ENCODE measurements at regions not wholly inside any gene's neighbourhood (a gene's known extent, or its start where the extent isn't known, plus 50 kb on each side); places are given as distances from the start of the nearest gene placed in this dataset.

- no peak for DNase-seq (ENCODE audit: low spot score)
Measured at GRCh38 chr4:182015014-182015413, 228.2 kb upstream of the TENM3 start.

- DNase-seq (ENCODE audit: low spot score), result peak; percentile 40
Measured at GRCh38 chr4:182015893-182016292, 227.3 kb upstream of the TENM3 start.

GRCh38 chr4:182017038-182017437 lies 226.2 kb upstream of the TENM3 start:
- DNase-seq (ENCODE audit: low spot score), result no peak

- DNase-seq (ENCODE audit: low spot score), result no peak
Measured at GRCh38 chr4:182018691-182019090, 224.5 kb upstream of the TENM3 start.

- DNase-seq (ENCODE audit: low spot score), result no peak
Measured at GRCh38 chr4:182019148-182019652, 224.0 kb upstream of the TENM3 start.

GRCh38 chr4:182022909-182023308 lies 220.3 kb upstream of the TENM3 start:
- DNase-seq (ENCODE audit: low spot score), result no peak

GRCh38 chr4:182023469-182023868 lies 219.7 kb upstream of the TENM3 start:
- DNase-seq (ENCODE audit: low spot score), result no peak

GRCh38 chr4:182042945-182043344 lies 200.3 kb upstream of the TENM3 start:
- no peak for DNase-seq (ENCODE audit: low spot score)

- no peak for DNase-seq (ENCODE audit: low spot score)
Measured at GRCh38 chr4:182048871-182049270, 194.3 kb upstream of the TENM3 start.

- DNase-seq (ENCODE audit: low spot score), result no peak
Measured at GRCh38 chr4:182056866-182057265, 186.3 kb upstream of the TENM3 start.

- no peak for DNase-seq (ENCODE audit: low spot score)
Measured at GRCh38 chr4:182062458-182062857, 180.7 kb upstream of the TENM3 start.

GRCh38 chr4:182062936-182063335 lies 180.3 kb upstream of the TENM3 start:
- DNase-seq (ENCODE audit: low spot score), result peak; percentile 49

- DNase-seq (ENCODE audit: low spot score), result no peak
Measured at GRCh38 chr4:182063651-182064050, 179.6 kb upstream of the TENM3 start.

GRCh38 chr4:182065255-182065654 lies 177.9 kb upstream of the TENM3 start:
- no peak for DNase-seq (ENCODE audit: low spot score)

GRCh38 chr4:182066037-182066436 lies 177.2 kb upstream of the TENM3 start:
- no peak for DNase-seq (ENCODE audit: low spot score)

- DNase-seq (ENCODE audit: low spot score), result no peak
Measured at GRCh38 chr4:182067828-182068227, 175.4 kb upstream of the TENM3 start.

- DNase-seq (ENCODE audit: low spot score), result no peak
Measured at GRCh38 chr4:182068920-182069319, 174.3 kb upstream of the TENM3 start.

- no peak for DNase-seq (ENCODE audit: low spot score)
Measured at GRCh38 chr4:182073278-182073677, 169.9 kb upstream of the TENM3 start.

GRCh38 chr4:182074139-182074538 lies 169.1 kb upstream of the TENM3 start:
- no peak for DNase-seq (ENCODE audit: low spot score)

GRCh38 chr4:182074810-182075209 lies 168.4 kb upstream of the TENM3 start:
- no peak for DNase-seq (ENCODE audit: low spot score)

- DNase-seq (ENCODE audit: low spot score), result no peak
Measured at GRCh38 chr4:182082910-182083309, 160.3 kb upstream of the TENM3 start.

GRCh38 chr4:182083671-182084410 lies 159.4 kb upstream of the TENM3 start:
- DNase-seq (ENCODE audit: low spot score), result no peak

- no peak for DNase-seq (ENCODE audit: low spot score)
Measured at GRCh38 chr4:182085051-182085480, 158.1 kb upstream of the TENM3 start.

GRCh38 chr4:182089326-182089725 lies 153.9 kb upstream of the TENM3 start:
- DNase-seq (ENCODE audit: low spot score), result peak; percentile 7

All from RKO (cell line).